ENCODE measurements at regions not wholly inside any gene's neighbourhood (a gene's known extent, or its start where the extent isn't known, plus 50 kb on each side); places are given as distances from the start of the nearest gene placed in this dataset.

GRCh38 chr17:65447823-65448222 lies 113.6 kb downstream of the AXIN2 start:
- no peak for TF ChIP-seq CTCF (IDR thresholded peaks at IDR 0.05; ENCODE audit: borderline replicate concordance, control extremely low read depth, extremely low read depth, insufficient read depth, missing control alignments)
- in situ Hi-C loops (cut with MboI; ENCODE audit: low sequenced_read_pairs, unreplicated experiment), result no loop called here
- no peak for DNase-seq (ENCODE audit: low spot score)

- no peak for DNase-seq (ENCODE audit: low spot score)
- no peak for TF ChIP-seq CTCF (IDR thresholded peaks at IDR 0.05; ENCODE audit: borderline replicate concordance, control extremely low read depth, extremely low read depth, insufficient read depth, missing control alignments)
- in situ Hi-C loops (cut with MboI; ENCODE audit: low sequenced_read_pairs, unreplicated experiment), result no loop called here
These were observed 114.5 kb downstream of the AXIN2 start for GRCh38 chr17:65446838-65447526.

GRCh38 chr17:65446043-65446442 lies 115.4 kb downstream of the AXIN2 start:
- in situ Hi-C loops (cut with MboI; ENCODE audit: low sequenced_read_pairs, unreplicated experiment), result no loop called here
- DNase-seq (ENCODE audit: low spot score), result no peak
- TF ChIP-seq CTCF (IDR thresholded peaks at IDR 0.05; ENCODE audit: borderline replicate concordance, control extremely low read depth, extremely low read depth, insufficient read depth, missing control alignments), result no peak

- in situ Hi-C loops (cut with MboI; ENCODE audit: low sequenced_read_pairs, unreplicated experiment), result no loop called here
- no peak for TF ChIP-seq CTCF (IDR thresholded peaks at IDR 0.05; ENCODE audit: borderline replicate concordance, control extremely low read depth, extremely low read depth, insufficient read depth, missing control alignments)
- DNase-seq (ENCODE audit: low spot score), result no peak
These were observed 117.4 kb downstream of the AXIN2 start for GRCh38 chr17:65444049-65444448.

GRCh38 chr17:65442691-65443090 lies 118.8 kb downstream of the AXIN2 start:
- in situ Hi-C loops (cut with MboI; ENCODE audit: low sequenced_read_pairs, unreplicated experiment), result no loop called here
- no peak for TF ChIP-seq CTCF (IDR thresholded peaks at IDR 0.05; ENCODE audit: borderline replicate concordance, control extremely low read depth, extremely low read depth, insufficient read depth, missing control alignments)
- no peak for DNase-seq (ENCODE audit: low spot score)

- no peak for TF ChIP-seq CTCF (IDR thresholded peaks at IDR 0.05; ENCODE audit: borderline replicate concordance, control extremely low read depth, extremely low read depth, insufficient read depth, missing control alignments)
- in situ Hi-C loops (cut with MboI; ENCODE audit: low sequenced_read_pairs, unreplicated experiment), result no loop called here
These were observed 119.2 kb downstream of the AXIN2 start for GRCh38 chr17:65442250-65442649.

More at GRCh38 chr17:65442250-65442649, 119.2 kb downstream of the AXIN2 start:
- no peak for DNase-seq (ENCODE audit: low spot score)

All from GM13976 (cell line).